WI38 (cell line): ENCODE measurements at regions not wholly inside any gene's neighbourhood (a gene's known extent, or its start where the extent isn't known, plus 50 kb on each side); places are given as distances from the start of the nearest gene placed in this dataset.

ENCODE experiments used
- H3K4me3 ChIP-seq: 2 replicates; pipeline ENCODE4 v1.5.1; 2011; ENCODE audit warnings: low read depth, mild to moderate bottlenecking, control low read depth, low read length
- TF ChIP-seq, protein P1 (sequence below): IDR thresholded peaks from 2 replicates; pipeline ENCODE4 v1.5.1; 2012; ENCODE audit warnings: low read depth, mild to moderate bottlenecking, control low read depth, low read length

DNA sequence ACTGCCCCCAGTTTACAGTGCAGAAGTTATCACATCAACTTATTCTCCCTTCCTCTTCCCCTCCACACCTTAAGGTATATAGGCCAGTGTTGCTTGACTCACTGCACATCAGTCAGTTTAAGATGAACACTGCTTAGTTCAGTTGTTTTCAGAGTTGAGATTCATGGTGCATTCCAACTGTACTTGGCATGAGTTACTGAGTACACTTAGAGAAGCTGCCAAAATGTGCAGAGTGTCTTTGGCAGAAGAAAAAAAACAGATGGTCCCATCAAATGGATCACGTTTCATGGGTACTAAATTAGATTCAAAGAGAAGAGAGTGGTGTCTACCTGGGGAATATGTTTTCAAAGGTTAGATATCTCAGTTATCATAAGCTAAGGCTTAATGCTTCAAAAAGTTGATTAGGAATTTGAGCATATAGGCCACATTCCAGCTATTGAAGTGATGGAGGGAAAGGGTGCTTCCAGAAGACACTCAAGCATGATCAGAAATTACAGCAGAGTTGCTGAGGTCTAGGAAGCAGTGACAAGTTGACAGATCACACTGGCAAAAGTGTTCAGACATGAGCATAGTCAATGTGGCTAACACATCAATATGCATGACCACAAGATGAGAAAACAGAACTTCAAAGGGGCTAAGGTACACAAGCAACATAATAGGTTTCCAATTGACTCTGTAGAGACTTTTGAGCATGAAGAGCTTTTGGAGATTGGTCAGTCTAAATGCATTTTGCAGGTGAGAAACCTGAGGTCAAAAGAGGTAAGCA is 579.2 kb upstream of the CELF2 start:
- no peak overlapping the region for H3K4me3 ChIP-seq
- TF ChIP-seq, protein P1, sequence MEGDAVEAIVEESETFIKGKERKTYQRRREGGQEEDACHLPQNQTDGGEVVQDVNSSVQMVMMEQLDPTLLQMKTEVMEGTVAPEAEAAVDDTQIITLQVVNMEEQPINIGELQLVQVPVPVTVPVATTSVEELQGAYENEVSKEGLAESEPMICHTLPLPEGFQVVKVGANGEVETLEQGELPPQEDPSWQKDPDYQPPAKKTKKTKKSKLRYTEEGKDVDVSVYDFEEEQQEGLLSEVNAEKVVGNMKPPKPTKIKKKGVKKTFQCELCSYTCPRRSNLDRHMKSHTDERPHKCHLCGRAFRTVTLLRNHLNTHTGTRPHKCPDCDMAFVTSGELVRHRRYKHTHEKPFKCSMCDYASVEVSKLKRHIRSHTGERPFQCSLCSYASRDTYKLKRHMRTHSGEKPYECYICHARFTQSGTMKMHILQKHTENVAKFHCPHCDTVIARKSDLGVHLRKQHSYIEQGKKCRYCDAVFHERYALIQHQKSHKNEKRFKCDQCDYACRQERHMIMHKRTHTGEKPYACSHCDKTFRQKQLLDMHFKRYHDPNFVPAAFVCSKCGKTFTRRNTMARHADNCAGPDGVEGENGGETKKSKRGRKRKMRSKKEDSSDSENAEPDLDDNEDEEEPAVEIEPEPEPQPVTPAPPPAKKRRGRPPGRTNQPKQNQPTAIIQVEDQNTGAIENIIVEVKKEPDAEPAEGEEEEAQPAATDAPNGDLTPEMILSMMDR, result no peak

DNA sequence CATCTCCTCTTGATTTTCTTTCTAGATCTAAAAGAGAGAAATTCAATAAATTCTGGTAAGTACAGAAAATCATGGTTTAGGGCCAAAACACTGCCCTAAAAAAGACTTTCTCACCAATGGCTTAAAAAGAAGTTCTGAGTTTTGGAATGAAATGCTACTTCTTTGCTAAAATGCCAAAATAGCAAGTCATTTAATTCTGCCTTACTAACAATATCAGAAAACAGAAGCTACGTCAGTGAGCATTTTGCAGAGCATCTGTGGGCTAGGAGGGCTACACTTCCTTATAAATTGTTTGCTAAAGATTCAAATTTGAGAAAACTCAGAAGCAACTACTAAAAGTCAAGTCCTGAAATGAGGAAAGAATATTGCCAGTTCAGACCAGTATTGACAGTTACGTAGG is 560.8 kb upstream of the CELF2 start:
- TF ChIP-seq, protein P1, result no peak

DNA sequence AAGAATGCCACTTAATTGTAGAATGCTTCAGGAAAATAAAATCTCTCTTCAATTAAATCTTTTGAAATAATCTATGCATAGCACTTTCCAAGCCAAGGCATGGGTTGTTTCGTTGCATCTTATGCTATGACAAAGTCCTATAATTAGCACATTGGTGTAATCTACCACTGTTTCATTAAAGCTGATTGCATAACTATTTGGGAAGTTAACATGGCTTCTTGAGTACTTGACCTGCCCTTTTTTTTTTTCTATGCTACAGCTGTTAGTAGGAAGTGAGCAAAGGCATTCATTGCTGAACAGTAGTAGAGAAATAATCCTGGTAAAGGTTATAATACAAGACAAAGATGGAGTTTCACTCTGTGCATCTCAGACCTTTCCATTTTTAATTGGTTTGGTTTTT is 557.2 kb upstream of the CELF2 start:
- no peak overlapping the region for H3K4me3 ChIP-seq

More for the DNA sequence above, 560.8 kb upstream of the CELF2 start:
- H3K4me3 ChIP-seq, result no peak overlapping the region

DNA sequence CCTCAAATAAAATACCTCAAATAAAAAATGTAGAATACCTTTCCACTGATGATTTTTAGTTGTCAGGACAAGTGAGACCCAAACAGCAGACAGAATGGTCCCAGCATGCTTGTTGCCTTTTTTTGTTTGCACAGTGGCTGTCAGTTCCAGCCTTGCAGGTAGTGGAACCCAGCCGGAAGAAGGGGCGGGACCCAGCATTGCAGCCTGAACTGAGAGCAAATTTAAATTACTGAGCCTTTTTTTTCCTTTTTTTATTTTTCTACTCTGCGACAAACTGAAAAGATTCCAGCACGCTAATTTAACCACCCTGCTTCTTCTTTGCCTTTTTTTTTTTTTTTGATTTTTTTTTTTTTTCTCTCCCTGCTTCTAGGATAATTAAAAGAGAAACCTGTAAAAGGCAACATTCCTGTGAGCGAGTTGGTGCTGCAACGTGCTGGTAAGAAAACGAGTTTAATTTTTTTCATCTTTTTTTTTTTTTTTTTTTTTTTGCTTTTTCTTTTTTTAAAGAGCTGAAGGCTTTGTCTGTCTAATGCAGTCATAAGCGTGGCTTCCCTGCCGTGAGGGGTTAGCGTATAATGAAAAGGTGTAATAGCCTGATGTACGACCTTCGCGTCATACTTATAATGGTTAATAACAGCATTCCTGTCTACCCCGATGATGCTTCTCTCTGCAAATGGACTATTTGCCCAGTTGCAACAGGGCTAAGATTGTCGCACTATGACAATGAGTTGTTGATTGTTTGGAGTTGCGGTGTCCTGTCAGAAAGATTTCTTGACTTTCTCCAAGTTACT is 555.3 kb upstream of the CELF2 start:
- TF ChIP-seq, protein P1, result no peak
- no peak overlapping the region for H3K4me3 ChIP-seq

More for the DNA sequence above, 557.2 kb upstream of the CELF2 start:
- TF ChIP-seq, protein P1, result no peak

DNA sequence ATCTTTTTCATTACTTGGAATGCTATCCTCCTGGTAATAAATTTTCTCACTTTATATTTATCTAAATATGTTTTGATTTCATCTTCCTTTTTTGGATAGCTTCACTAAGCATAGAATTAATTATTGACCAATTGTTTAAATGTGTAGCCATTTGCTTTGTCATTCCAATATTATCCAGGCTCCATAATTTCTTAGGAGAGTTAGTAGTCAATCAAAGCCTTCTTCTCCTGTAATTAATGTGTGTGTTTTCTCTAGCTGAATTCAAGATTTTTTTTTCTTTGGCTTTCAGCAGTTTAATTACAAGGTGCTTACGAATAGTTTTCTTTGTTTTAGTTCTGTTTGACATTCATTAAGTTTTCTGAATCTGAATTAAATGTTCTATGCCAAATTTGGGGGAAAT is 545.9 kb upstream of the CELF2 start:
- TF ChIP-seq, protein P1, result no peak
- H3K4me3 ChIP-seq, result no peak overlapping the region

DNA sequence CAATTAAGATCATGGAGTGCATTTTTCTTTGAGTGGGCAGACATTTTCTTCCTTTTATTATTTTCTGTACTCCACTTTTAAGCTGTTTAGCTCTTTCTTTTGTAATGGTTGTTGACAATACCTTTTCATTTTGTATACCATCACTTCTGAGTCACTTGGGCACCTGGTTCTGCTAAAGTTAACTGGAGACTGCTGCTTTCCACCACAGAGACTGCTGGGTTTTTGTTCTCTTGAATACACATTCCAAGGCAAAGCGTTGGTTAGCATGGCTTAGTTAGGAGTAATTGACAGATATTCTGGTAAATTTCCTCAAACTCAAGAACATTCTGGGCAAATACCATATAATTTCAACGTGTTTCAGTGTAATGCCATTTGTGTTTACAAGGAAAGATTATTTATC is 541.9 kb upstream of the CELF2 start:
- TF ChIP-seq, protein P1, result no peak

DNA sequence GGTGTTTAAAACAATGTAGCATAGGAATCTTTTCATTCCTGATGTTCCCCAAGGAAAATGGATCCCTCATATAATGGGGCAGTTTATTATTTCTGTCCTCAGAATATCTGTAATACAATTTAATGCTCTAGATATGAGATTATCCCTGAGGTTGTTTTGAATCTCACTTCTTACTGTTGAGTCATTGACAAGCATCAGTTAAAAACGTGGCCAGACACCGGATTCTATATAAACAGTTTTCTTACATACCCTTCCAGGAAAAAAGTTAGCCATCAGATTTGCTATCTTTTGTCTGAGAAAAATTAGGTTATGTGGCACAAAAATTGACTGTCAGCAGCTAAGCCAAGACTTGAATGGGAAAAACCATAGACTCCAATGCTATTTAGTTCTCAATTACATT is 539.8 kb upstream of the CELF2 start:
- TF ChIP-seq, protein P1, result no peak
- H3K4me3 ChIP-seq, result no peak overlapping the region

More for the DNA sequence above, 541.9 kb upstream of the CELF2 start:
- no peak overlapping the region for H3K4me3 ChIP-seq
